ENCODE measurements at regions not wholly inside any gene's neighbourhood (a gene's known extent, or its start where the extent isn't known, plus 50 kb on each side); places are given as distances from the start of the nearest gene placed in this dataset.

GRCh38 chr1:230584660-230585059 is 57.6 kb upstream of the COG2 start:
- TF ChIP-seq GABPA (IDR thresholded peaks at IDR 0.05 in 1 of 2, conservative IDR thresholded peaks at IDR 0.05 in 1 of 2): no peak
- TF ChIP-seq MAX (IDR thresholded peaks at IDR 0.05): no peak
- no peak for TF ChIP-seq RAD21 (IDR thresholded peaks at IDR 0.05)
- TF ChIP-seq SP1 (IDR thresholded peaks at IDR 0.05): no peak
- TF ChIP-seq ATF3 (IDR thresholded peaks at IDR 0.05): no peak
- no peak for TF ChIP-seq CTCF (IDR thresholded peaks at IDR 0.05; ENCODE audit: low read depth, low read length, missing input control)
- no peak for TF ChIP-seq EGR1 (IDR thresholded peaks at IDR 0.05; ENCODE audit: low read depth in 2 of 2)
- no peak for TF ChIP-seq YY1 (IDR thresholded peaks at IDR 0.05)
